ENCODE measurements at regions not wholly inside any gene's neighbourhood (a gene's known extent, or its start where the extent isn't known, plus 50 kb on each side); places are given as distances from the start of the nearest gene placed in this dataset.

DNA sequence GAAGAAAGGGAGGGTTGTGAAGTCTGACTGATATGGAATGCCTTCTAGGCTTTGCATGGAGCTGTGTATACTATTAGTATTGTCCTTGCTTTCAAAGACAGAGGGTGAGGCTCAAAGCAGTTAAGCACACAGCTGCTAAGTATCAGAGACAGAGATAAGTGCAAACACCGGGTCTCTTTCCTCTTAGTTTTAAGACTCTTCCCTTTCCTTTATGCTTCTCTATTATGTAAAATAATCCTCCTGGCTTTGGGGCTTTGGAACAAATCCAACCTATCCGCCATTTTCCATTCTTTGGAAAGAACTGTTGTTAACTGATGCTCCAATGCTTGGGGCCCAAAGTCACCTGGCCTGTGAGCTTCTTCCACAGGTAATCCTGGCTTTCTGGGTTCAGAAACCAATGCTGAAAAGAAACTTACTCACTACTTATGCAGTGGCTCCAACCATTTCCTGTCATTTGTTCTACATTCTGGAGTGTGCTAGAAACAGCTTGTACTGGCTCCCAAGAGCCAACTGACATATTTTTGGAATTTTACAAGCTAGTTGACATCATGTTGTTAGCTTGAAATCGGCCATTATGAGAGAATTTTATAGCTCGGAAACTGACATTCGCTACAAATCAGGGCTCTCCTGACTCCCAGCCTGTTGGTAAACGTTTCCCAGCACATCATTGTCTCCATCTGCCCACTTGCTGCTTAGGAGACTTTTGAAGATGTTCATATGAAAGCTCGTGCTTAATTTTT lies 67.5 kb downstream of the DNTTIP2 start:
- Histone ChIP-seq H3K9me3 (no peaks in the 10 kb centered on the region), H3K4me3 (no peak overlapping the region), H3K36me3 (ENCODE audit: low read depth, missing control alignments) (no peaks in the 10 kb centered on the region), H3K4me1 (peaks cover 23% of the 10 kb centered on the region), H3K27me3 (no peaks in the 10 kb centered on the region), H3K27ac (no peak overlapping the region)
- DNase-seq: no peak
- intact Hi-C loops (cut with DNase I; ENCODE audit: low total_unique reads): loop anchor here (10.0 kb wide), 1 partner anchor 187 kb away; no protein-coding TSS in a partner anchor
- WGBS, 2 donors: 61 to 77% methylated on average over 7 of the region's 7 CpGs
- TF ChIP-seq, protein P1, sequence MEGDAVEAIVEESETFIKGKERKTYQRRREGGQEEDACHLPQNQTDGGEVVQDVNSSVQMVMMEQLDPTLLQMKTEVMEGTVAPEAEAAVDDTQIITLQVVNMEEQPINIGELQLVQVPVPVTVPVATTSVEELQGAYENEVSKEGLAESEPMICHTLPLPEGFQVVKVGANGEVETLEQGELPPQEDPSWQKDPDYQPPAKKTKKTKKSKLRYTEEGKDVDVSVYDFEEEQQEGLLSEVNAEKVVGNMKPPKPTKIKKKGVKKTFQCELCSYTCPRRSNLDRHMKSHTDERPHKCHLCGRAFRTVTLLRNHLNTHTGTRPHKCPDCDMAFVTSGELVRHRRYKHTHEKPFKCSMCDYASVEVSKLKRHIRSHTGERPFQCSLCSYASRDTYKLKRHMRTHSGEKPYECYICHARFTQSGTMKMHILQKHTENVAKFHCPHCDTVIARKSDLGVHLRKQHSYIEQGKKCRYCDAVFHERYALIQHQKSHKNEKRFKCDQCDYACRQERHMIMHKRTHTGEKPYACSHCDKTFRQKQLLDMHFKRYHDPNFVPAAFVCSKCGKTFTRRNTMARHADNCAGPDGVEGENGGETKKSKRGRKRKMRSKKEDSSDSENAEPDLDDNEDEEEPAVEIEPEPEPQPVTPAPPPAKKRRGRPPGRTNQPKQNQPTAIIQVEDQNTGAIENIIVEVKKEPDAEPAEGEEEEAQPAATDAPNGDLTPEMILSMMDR (IDR thresholded peaks at IDR 0.05): no peak
- TF ChIP-seq POLR2A (IDR thresholded peaks at IDR 0.05): no peak

- H3K27ac ChIP-seq: no peak overlapping the region
- H3K27me3 ChIP-seq: no peaks in the 10 kb centered on the region
- no peaks in the 10 kb centered on the region for H3K9me3 ChIP-seq
- DNase-seq: no peak
- intact Hi-C loops (cut with DNase I; ENCODE audit: low total_unique reads): loop anchor here (10.0 kb wide), 1 partner anchor 186 kb away; no protein-coding TSS in a partner anchor
- no peak overlapping the region for H3K4me3 ChIP-seq
- TF ChIP-seq POLR2A (IDR thresholded peaks at IDR 0.05): no peak
- TF ChIP-seq, protein P1 (IDR thresholded peaks at IDR 0.05): no peak
- WGBS, 2 donors: 88 to 91% methylated on average over 3 of the region's 3 CpGs
- H3K36me3 ChIP-seq (ENCODE audit: low read depth, missing control alignments): no peaks in the 10 kb centered on the region
- peaks cover 20% of the 10 kb centered on the region for H3K4me1 ChIP-seq
These were observed 68.7 kb downstream of the DNTTIP2 start for GRCh38 chr1:93810316-93810715.

DNA sequence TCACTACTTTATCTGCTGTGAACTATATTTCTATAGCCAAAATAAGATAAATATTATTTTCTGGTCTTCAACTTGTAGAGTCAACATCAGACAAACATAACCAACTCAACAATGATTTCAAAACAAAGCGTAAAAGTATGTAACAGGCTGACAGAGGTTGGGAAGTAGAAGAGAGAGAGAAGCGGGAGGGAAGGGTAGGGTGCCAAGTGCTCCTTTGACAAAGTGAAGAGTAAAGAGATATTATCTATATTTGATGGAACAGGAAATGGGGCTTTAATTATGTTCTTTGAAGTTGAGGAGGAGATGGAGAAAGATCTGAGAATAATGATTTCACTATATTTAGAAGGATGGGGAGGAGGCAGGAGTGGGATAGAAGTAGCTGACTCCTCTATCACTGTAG lies 70.1 kb downstream of the DNTTIP2 start:
- Histone ChIP-seq H3K36me3 (ENCODE audit: low read depth, missing control alignments) (no peaks in the 10 kb centered on the region), H3K27me3 (no peaks in the 10 kb centered on the region), H3K27ac (no peak overlapping the region), H3K4me1 (peaks cover 20% of the 10 kb centered on the region), H3K9me3 (no peaks in the 10 kb centered on the region), H3K4me3 (no peak overlapping the region)
- intact Hi-C loops (cut with DNase I; ENCODE audit: low total_unique reads): no loop called here
- WGBS, 2 donors: 86 to 98% methylated on average over 2 of the region's 2 CpGs
- no peak for DNase-seq
- TF ChIP-seq POLR2A (IDR thresholded peaks at IDR 0.05): no peak
- TF ChIP-seq, protein P1 (IDR thresholded peaks at IDR 0.05): no peak

DNA sequence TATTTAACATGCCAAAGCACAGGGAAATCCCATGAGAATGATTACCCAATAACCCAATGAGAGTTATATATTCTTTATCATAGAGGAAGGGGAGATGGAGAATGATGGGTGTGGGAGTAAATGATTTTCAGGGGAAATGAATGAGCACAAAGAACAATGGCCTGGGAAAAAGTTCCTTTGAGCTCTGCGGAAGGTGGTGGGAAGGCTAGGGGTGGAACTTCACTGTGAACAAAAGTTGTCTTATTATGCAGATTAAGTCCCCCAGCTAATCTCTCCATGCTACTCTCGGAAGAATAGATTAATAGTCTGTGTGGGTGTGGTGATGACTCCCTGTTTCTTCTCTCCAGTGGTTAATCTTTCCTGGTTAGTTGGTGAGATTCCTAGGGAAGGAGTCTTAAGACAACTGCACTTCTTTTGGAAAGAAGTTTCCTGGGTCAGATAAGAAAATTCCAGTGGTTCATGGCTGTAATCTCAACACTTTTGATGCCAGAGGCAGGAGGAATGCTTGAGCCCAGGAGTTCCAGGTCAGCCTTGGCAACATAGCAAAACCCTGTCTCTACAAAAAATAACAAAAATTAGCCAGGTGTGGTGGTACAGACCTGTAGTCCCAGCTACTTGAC lies 71.6 kb downstream of the DNTTIP2 start:
- no peaks in the 10 kb centered on the region for H3K9me3 ChIP-seq
- no peak for DNase-seq
- H3K4me1 ChIP-seq: peaks cover 20% of the 10 kb centered on the region
- TF ChIP-seq, protein P1 (IDR thresholded peaks at IDR 0.05): no peak
- no peak for TF ChIP-seq POLR2A (IDR thresholded peaks at IDR 0.05)
- 60 to 83% methylated on average over 2 of the region's 2 CpGs for WGBS, 2 donors
- intact Hi-C loops (cut with DNase I; ENCODE audit: low total_unique reads): no loop called here
- H3K27ac ChIP-seq: no peak overlapping the region
- H3K4me3 ChIP-seq: no peak overlapping the region
- no peaks in the 10 kb centered on the region for H3K27me3 ChIP-seq
- no peaks in the 10 kb centered on the region for H3K36me3 ChIP-seq (ENCODE audit: low read depth, missing control alignments)

Data from testis (tissue), 2 donors.